HG03139 (cell line): ENCODE measurements at regions not wholly inside any gene's neighbourhood (a gene's known extent, or its start where the extent isn't known, plus 50 kb on each side); places are given as distances from the start of the nearest gene placed in this dataset.
"Not testable (repeated sequence)": the region's sequence is repeated elsewhere in the genome, so short reads cannot be mapped to it uniquely, and the experiment has no call there.

Source experiments
- ATAC-seq: cut with Tn5 transposase; IDR thresholded peaks from one replicate; pipeline ENCODE4 v1.9.1; 2021; ENCODE audit not compliant: unreplicated experiment

- no peak for ATAC-seq
Measured at GRCh38 chr5:18652404-18653215, 1018.4 kb downstream of the TAF11L14 start.

GRCh38 chr5:18653216-18653752, 1019.0 kb downstream of the TAF11L14 start:
- no peak for ATAC-seq

- ATAC-seq: no peak
Measured at GRCh38 chr5:18660511-18660910, 1026.3 kb downstream of the TAF11L14 start.

- no peak for ATAC-seq
Measured at GRCh38 chr5:18662231-18662630, 1028.0 kb downstream of the TAF11L14 start.

- not testable (repeated sequence) for ATAC-seq
Measured at GRCh38 chr5:18674212-18674611, 1040.0 kb downstream of the TAF11L14 start.

GRCh38 chr5:18675041-18675440, 1040.8 kb downstream of the TAF11L14 start:
- no peak for ATAC-seq

- no peak for ATAC-seq
Measured at GRCh38 chr5:18686253-18686652, 1052.0 kb downstream of the TAF11L14 start.

- no peak for ATAC-seq
Measured at GRCh38 chr5:18687429-18687828, 1053.2 kb downstream of the TAF11L14 start.

GRCh38 chr5:18699681-18700080, 1065.4 kb downstream of the TAF11L14 start:
- no peak for ATAC-seq

GRCh38 chr5:18702821-18703220, 1068.6 kb downstream of the TAF11L14 start:
- no peak for ATAC-seq

- ATAC-seq: no peak
Measured at GRCh38 chr5:18712936-18713485, 1078.8 kb downstream of the TAF11L14 start.

- ATAC-seq: peak; percentile 63
Measured at GRCh38 chr5:18720002-18720401, 1085.7 kb downstream of the TAF11L14 start.

- no peak for ATAC-seq
Measured at GRCh38 chr5:18732556-18733479, 1098.6 kb downstream of the TAF11L14 start.

- no peak for ATAC-seq
Measured at GRCh38 chr5:18736051-18736398, 1101.8 kb downstream of the TAF11L14 start.

GRCh38 chr5:18736736-18737135, 1102.5 kb downstream of the TAF11L14 start:
- not testable (repeated sequence) for ATAC-seq

- ATAC-seq: peak; percentile 37
Measured at GRCh38 chr5:18740301-18740700, 1106.0 kb downstream of the TAF11L14 start.

- no peak for ATAC-seq
Measured at GRCh38 chr5:18742830-18743229, 1108.6 kb downstream of the TAF11L14 start.

- no peak for ATAC-seq
Measured at GRCh38 chr5:18744441-18744840, 1110.2 kb downstream of the TAF11L14 start.

GRCh38 chr5:18745042-18745987, 1111.1 kb downstream of the TAF11L14 start:
- ATAC-seq: peak; percentile 29

GRCh38 chr5:18745988-18746615, 1111.8 kb downstream of the TAF11L14 start:
- peak; percentile 68 for ATAC-seq
